Esophagus muscularis mucosa (tissue), 4 donors: ENCODE measurements at regions not wholly inside any gene's neighbourhood (a gene's known extent, or its start where the extent isn't known, plus 50 kb on each side); places are given as distances from the start of the nearest gene placed in this dataset.

Source experiments
- DNase-seq: peaks from one replicate; pipeline ENCODE4 v3.0.0-alpha.2; 2017; ENCODE audit errors: extremely low spot score
- H3K27ac ChIP-seq, 4 donors: fragments of 200-600 bp; sonication (generic); replicated peaks in 1 of 4; 1 replicate in 3 of 4; 2 replicates in 1 of 4; pipeline ENCODE4 v1.5.1; 2016 to 2019; ENCODE audit warnings: mild to moderate bottlenecking in 1 of 4
- H3K27me3 ChIP-seq, 4 donors: fragments of 200-600 bp; sonication (generic); one replicate each; pipeline versions ENCODE4 v1.5.1 to v1.6.0; 2016 to 2019
- H3K36me3 ChIP-seq, 4 donors: fragments of 200-600 bp; sonication (generic); one replicate each; pipeline ENCODE4 v1.5.1; 2016 to 2019
- H3K4me1 ChIP-seq, 4 donors: fragments of 200-600 bp; sonication (generic); one replicate each; pipeline ENCODE4 v1.5.1; 2016 to 2019
- H3K4me3 ChIP-seq, 4 donors: fragments of 200-600 bp; sonication (generic); 1 replicate in 2 of 4; 2 replicates in 2 of 4; pipeline ENCODE4 v1.5.1; 2016 to 2019; ENCODE audit warnings: mild to moderate bottlenecking in 4 of 4, moderate library complexity in 1 of 4
- H3K9me3 ChIP-seq, 4 donors: fragments of 200-600 bp; sonication (generic); 1 replicate in 3 of 4; 2 replicates in 1 of 4; pipeline ENCODE4 v1.5.1; 2016 to 2019
- EP300 ChIP-seq: sonication (generic); formaldehyde crosslinking; IDR thresholded peaks from one replicate; pipeline ENCODE4 v1.6.1; 2017; ENCODE audit warnings: antibody characterized with exemption
- POLR2A ChIP-seq: fragments of 450-650 bp; IDR thresholded peaks from one replicate; pipeline ENCODE4 v1.6.1; 2017; ENCODE audit warnings: antibody characterized with exemption, moderate library complexity, mild to moderate bottlenecking, low read depth
- POLR2AphosphoS5 ChIP-seq, 2 donors: sonication (generic); formaldehyde crosslinking; IDR thresholded peaks; one replicate each; pipeline ENCODE4 v1.6.1; 2017; ENCODE audit warnings: antibody characterized with exemption in 2 of 2
- WGBS: methylation state at CpG from one replicate; pipeline ENCODE4 v1.1.5; 2018; 5-methylcytosine and 5-hydroxymethylcytosine counted together
- intact Hi-C: fragments of 100-400 bp; cut with DNase I; formaldehyde crosslinking; loops from one replicate; pipeline ENCODE4 v1.15.1; 2023
- TF ChIP-seq, protein P1 (sequence below), 3 experiments: fragments of 200-600 bp in 2 of 3; fragments of 450-650 bp in 1 of 3; sonication (generic) in 2 of 3; IDR thresholded peaks; one replicate each; pipeline ENCODE4 v1.5.1; 2017 to 2019; ENCODE audit warnings: antibody characterized with exemption in 3 of 3, mild to moderate bottlenecking in 2 of 3, moderate library complexity in 1 of 3

DNA sequence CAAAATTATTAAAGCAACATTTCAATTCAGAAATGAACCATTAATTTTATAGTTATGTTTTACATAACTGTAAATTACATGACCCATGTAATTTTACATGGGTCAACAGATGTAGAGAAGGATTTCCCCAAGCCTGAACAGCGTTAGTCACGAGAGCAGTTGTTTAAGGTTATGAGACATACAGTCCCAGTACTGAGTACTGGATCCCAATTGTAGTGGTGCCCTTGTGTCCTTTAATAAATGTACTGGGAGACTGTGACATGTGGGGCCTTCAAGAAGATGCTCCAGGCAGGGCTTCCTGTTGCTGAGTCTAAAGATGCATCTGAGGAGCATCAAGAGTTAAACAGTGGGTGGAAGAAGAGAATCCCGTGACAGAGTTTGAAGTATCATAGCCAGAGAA is 125.5 kb upstream of the ZNF462 start:
- no peaks in the 10 kb centered on the region for H3K36me3 ChIP-seq
- peaks cover 0 to 28% (median 19%) of the 10 kb centered on the region in 4 donors for H3K4me1 ChIP-seq
- H3K27ac ChIP-seq, result peak overlapping the region; percentile 4 to 46 (median 24)
- 71% methylated on average over 3 of the region's 3 CpGs for WGBS
- intact Hi-C loops, result no loop called here
- no peak for DNase-seq
- no peaks in the 10 kb centered on the region for H3K27me3 ChIP-seq
- no peak overlapping the region for H3K4me3 ChIP-seq
- H3K9me3 ChIP-seq, result no peaks in the 10 kb centered on the region
- TF ChIP-seq, protein P1, sequence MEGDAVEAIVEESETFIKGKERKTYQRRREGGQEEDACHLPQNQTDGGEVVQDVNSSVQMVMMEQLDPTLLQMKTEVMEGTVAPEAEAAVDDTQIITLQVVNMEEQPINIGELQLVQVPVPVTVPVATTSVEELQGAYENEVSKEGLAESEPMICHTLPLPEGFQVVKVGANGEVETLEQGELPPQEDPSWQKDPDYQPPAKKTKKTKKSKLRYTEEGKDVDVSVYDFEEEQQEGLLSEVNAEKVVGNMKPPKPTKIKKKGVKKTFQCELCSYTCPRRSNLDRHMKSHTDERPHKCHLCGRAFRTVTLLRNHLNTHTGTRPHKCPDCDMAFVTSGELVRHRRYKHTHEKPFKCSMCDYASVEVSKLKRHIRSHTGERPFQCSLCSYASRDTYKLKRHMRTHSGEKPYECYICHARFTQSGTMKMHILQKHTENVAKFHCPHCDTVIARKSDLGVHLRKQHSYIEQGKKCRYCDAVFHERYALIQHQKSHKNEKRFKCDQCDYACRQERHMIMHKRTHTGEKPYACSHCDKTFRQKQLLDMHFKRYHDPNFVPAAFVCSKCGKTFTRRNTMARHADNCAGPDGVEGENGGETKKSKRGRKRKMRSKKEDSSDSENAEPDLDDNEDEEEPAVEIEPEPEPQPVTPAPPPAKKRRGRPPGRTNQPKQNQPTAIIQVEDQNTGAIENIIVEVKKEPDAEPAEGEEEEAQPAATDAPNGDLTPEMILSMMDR (IDR thresholded peaks at IDR 0.05), result no peak
- no peak for TF ChIP-seq EP300
- TF ChIP-seq POLR2AphosphoS5 (IDR thresholded peaks at IDR 0.05), result no peak
- TF ChIP-seq POLR2A, result no peak

DNA sequence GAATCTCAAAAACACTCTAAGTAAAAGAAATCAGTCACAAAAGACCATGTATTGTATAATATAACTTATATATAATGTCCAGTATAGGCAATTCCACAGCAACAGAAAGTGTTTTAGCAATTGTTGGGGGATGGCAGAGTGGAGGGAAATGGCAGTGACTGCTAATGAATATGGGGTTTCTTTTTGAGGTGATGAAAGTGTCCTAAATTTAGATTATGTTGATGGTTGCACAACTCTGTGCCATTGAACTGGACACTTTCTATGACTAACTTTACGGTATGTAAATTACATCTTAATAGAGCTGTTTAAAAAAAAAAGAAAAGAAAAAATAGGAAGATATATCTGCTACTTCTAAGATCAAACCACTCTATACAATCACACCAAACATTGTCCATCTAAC is 124.9 kb upstream of the ZNF462 start:
- intact Hi-C loops, result no loop called here
- WGBS, result 63% methylated on average over 1 of the region's 1 CpG
- H3K4me1 ChIP-seq, result peaks cover 0 to 28% (median 19%) of the 10 kb centered on the region in 4 donors
- H3K36me3 ChIP-seq, result no peaks in the 10 kb centered on the region
- no peak for TF ChIP-seq EP300
- TF ChIP-seq, protein P1 (IDR thresholded peaks at IDR 0.05), result no peak
- no peak for TF ChIP-seq POLR2A
- no peak for TF ChIP-seq POLR2AphosphoS5 (IDR thresholded peaks at IDR 0.05)
- peak overlapping the region; percentile 4 to 46 (median 24) for H3K27ac ChIP-seq
- DNase-seq, result no peak
- H3K4me3 ChIP-seq, result no peak overlapping the region
- no peaks in the 10 kb centered on the region for H3K27me3 ChIP-seq
- no peaks in the 10 kb centered on the region for H3K9me3 ChIP-seq

DNA sequence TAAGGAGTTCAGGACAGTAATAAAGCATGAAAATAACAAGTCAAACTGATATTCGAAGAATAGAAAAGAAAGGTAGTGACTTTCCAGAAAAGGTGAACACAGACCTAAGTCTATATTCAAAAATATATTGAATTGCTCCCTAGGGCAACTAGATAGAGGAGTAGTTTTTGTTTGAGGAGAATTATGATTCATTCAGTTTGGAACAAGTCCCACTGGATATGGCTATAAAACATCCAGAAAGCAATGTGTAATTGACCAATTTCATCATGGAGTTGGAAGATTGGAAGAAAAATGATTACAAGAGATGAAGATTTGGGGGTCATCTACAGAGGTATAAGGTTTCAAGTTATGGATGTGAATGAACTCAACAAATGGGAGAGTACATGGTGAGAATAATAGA is 117.5 kb upstream of the ZNF462 start:
- H3K36me3 ChIP-seq, result no peaks in the 10 kb centered on the region
- H3K9me3 ChIP-seq, result no peaks in the 10 kb centered on the region
- no peaks in the 10 kb centered on the region for H3K27me3 ChIP-seq
- no peak overlapping the region for H3K4me3 ChIP-seq
- no peak for DNase-seq
- peaks cover 0 to 14% (median 7%) of the 10 kb centered on the region in 4 donors for H3K4me1 ChIP-seq
- H3K27ac ChIP-seq, result no peak overlapping the region
- intact Hi-C loops, result no loop called here
- 84% methylated on average over 1 of the region's 1 CpG for WGBS
- TF ChIP-seq EP300 (no peak), POLR2AphosphoS5 (IDR thresholded peaks at IDR 0.05) (no peak), POLR2A (no peak)
- TF ChIP-seq, protein P1 (IDR thresholded peaks at IDR 0.05), result no peak

DNA sequence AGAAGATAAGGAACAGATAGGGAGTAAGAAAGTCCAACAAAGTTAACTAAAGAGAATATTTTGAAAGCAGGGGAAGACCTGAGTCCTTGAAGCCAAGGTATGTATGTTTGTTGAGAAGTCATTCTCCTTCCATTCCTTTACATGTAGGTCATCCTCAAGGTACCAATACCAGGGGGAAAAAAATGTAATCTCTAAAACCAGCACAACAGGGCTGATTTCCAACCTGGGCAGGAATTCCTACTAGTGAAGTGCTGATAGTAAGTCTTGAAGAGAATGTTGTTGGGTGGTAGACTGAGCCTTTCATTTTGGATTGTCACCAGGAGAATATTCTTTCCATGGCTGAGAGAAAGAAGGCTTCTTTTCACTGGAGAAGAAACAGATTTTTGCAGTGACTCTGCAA is 117.1 kb upstream of the ZNF462 start:
- no peak for DNase-seq
- Histone ChIP-seq H3K9me3 (no peaks in the 10 kb centered on the region), H3K4me3 (no peak overlapping the region), H3K36me3 (no peaks in the 10 kb centered on the region), H3K27me3 (no peaks in the 10 kb centered on the region), H3K27ac (no peak overlapping the region), H3K4me1 (peaks cover 0 to 14% (median 7%) of the 10 kb centered on the region in 4 donors)
- TF ChIP-seq POLR2A, result no peak
- TF ChIP-seq EP300, result no peak
- no peak for TF ChIP-seq POLR2AphosphoS5 (IDR thresholded peaks at IDR 0.05)
- TF ChIP-seq, protein P1 (IDR thresholded peaks at IDR 0.05), result no peak
- intact Hi-C loops, result no loop called here

DNA sequence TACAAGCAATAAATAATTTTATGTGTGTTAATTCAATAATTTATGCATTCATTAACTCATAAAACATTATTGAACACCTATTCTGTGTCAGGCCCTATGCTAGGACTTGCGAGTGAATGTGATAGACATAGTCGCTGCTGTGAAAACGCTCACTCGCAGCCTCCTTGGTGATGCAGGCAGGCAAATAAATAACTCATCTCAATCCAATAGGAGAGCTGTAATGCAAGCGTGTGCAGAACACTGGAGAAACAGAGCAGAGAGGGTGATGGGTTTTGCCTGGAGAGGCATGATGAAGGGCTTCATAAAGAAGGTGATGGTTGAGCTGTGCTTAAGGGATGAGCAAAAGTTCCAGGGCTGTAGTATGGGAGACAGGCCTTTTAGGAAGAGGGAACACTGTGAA is 111.3 kb upstream of the ZNF462 start:
- 86% methylated on average over 5 of the region's 5 CpGs for WGBS
- peaks cover 9 to 20% (median 16%) of the 10 kb centered on the region in 4 donors for H3K4me1 ChIP-seq
- no peaks in the 10 kb centered on the region for H3K36me3 ChIP-seq
- H3K9me3 ChIP-seq, result no peaks in the 10 kb centered on the region
- no peaks in the 10 kb centered on the region for H3K27me3 ChIP-seq
- DNase-seq, result no peak
- TF ChIP-seq EP300 (no peak), POLR2A (no peak), POLR2AphosphoS5 (IDR thresholded peaks at IDR 0.05) (no peak)
- TF ChIP-seq, protein P1 (IDR thresholded peaks at IDR 0.05), result no peak
- intact Hi-C loops, result no loop called here
- H3K4me3 ChIP-seq, result no peak overlapping the region
- H3K27ac ChIP-seq, result no peak overlapping the region
